ENCODE measurements at regions not wholly inside any gene's neighbourhood (a gene's known extent, or its start where the extent isn't known, plus 50 kb on each side); places are given as distances from the start of the nearest gene placed in this dataset.
"Not testable (repeated sequence)": the region's sequence is repeated elsewhere in the genome, so short reads cannot be mapped to it uniquely, and the experiment has no call there.

DNA sequence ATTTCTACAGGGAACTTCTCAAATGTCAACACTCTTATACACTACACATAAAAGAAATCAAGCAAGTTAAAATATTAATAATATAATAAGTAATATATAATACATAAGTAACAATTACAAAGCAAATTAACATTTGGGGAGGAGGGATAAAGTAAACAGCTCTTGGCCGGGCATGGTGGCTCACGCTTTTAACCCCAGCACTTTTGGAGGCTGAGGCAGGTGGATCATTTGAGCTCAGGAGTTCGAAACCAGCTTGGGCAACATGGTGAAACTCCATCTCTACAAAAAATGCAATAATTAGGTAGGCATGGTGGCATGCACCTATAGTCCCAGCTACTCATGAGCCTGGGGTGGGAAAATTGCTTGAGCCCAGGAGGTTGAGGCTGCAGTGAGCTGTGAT is 4772.6 kb upstream of the OR11H1 start:
- not testable (repeated sequence) for TF ChIP-seq CTCF (IDR thresholded peaks at IDR 0.05; ENCODE audit: borderline replicate concordance, extremely low read depth, low read length, poor library complexity, severe bottlenecking); EZH2 (IDR thresholded peaks at IDR 0.05; ENCODE audit: borderline replicate concordance, low read depth, low read length, severe bottlenecking)

All from DND-41 (cell line).